ENCODE measurements at regions not wholly inside any gene's neighbourhood (a gene's known extent, or its start where the extent isn't known, plus 50 kb on each side); places are given as distances from the start of the nearest gene placed in this dataset.

DNA sequence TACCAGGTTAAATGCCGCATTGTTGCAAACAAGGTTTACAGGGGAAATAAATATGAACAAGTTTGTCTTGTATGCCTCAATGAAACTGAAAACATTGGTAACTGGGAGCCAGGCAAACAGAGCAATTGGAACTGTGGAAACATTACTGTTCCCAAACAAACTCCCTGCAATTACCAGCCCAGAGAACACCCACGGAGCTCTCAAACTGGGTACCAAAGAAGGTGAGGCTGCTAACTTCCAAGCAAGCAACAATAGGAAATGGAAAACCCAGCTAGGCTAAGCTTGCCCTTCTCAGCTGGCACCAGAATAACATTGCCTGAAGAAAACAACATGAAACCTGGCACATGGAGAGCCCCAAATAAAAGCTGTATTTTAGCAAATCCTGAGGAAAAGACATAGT, 218.9 kb upstream of the THRB start:
- DNase-seq (ENCODE audit: low read depth) = no peak
- Histone ChIP-seq H3K27me3 (ENCODE audit: control insufficient read depth, insufficient read depth, low read length) (no peaks in the 10 kb centered on the region), H3K36me3 (ENCODE audit: control insufficient read depth, insufficient read depth, low read length) (no peaks in the 10 kb centered on the region), H3K4me3 (ENCODE audit: low read depth, low read length) (no peak overlapping the region)
- ChIA-PET POLR2A (no interaction called here), CTCF (interaction anchor here (0.6 to 1.4 kb wide), 3 partner anchors 12 to 789 kb away, joined by 3 read pairs; no protein-coding TSS in a partner anchor)
- TF ChIP-seq, protein P1, sequence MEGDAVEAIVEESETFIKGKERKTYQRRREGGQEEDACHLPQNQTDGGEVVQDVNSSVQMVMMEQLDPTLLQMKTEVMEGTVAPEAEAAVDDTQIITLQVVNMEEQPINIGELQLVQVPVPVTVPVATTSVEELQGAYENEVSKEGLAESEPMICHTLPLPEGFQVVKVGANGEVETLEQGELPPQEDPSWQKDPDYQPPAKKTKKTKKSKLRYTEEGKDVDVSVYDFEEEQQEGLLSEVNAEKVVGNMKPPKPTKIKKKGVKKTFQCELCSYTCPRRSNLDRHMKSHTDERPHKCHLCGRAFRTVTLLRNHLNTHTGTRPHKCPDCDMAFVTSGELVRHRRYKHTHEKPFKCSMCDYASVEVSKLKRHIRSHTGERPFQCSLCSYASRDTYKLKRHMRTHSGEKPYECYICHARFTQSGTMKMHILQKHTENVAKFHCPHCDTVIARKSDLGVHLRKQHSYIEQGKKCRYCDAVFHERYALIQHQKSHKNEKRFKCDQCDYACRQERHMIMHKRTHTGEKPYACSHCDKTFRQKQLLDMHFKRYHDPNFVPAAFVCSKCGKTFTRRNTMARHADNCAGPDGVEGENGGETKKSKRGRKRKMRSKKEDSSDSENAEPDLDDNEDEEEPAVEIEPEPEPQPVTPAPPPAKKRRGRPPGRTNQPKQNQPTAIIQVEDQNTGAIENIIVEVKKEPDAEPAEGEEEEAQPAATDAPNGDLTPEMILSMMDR (IDR thresholded peaks at IDR 0.05; ENCODE audit: insufficient read depth, low read depth, low read length) = no peak

DNA sequence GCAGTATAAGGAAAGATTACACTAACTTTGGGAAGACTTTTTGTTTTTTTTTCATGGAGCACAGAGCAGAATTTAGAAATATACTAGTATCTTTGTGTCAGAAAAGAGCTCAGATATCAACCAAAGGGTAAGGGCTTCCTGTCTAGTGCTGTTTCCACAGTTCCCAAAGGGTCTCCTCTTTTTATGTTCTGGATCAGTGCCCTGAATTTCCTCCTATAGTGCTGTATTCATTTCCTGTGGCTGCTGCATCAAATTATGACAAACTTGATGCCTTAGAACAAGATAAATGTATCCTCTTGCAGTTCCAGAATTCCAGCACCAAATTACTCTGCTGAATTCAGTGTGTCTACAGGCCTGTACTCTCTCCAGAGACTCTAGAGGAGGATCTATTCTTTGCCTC, 219.8 kb upstream of the THRB start:
- Histone ChIP-seq H3K27me3 (ENCODE audit: control insufficient read depth, insufficient read depth, low read length) (no peaks in the 10 kb centered on the region), H3K4me3 (ENCODE audit: low read depth, low read length) (no peak overlapping the region), H3K36me3 (ENCODE audit: control insufficient read depth, insufficient read depth, low read length) (no peaks in the 10 kb centered on the region)
- no peak for DNase-seq (ENCODE audit: low read depth)
- ChIA-PET CTCF (no interaction called here), POLR2A (no interaction called here)
- TF ChIP-seq, protein P1 (IDR thresholded peaks at IDR 0.05; ENCODE audit: insufficient read depth, low read depth, low read length) = no peak

DNA sequence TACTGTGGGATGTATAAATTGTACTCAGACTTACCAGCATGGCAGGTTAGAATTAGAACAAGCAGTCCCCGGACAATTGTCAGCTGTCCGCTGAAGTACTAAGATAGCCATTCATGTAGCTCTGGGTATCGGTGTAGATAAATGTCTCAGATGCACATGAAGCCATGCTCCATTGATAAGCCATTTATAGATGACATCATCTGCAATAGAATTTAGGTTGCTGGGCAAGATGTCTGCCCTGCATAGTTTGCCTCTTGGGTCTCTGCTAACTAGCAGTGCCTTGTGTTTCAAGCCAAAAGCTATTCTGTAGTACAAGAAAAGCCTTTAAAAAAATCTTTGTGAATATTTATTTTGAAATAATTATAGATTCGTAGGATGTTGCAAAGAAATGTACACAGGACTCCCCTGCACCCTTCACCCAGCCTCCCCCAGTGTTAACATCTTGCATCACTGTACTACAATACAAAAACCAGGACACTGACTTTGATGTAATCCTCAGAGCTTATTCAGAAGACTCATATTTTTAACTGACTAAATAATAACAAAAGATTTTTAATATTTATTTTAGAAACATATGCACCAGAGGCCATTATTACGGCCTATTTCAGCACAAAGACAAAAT, 220.6 kb upstream of the THRB start:
- H3K36me3 ChIP-seq (ENCODE audit: control insufficient read depth, insufficient read depth, low read length) = no peaks in the 10 kb centered on the region
- POLR2A ChIA-PET = no interaction called here

DNA sequence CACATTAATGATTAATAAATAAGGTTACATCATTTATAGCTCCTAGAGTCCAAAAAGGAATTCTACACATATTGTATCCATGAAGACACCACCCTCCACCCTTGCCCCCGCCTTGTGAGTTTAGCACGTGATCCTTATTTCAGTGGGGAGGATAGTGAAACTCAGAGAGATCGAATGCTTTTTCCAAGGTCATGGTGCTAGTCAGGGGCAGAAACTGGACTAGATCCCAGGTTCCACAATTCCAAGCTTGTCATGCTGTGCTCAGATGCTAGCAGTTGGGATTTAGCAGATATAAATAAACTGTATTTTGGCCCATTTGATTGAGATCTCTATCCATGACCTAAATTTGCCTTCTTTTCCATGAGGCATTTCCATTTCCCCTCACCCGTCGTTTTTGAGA, 227.4 kb upstream of the THRB start:
- no peaks in the 10 kb centered on the region for H3K27me3 ChIP-seq (ENCODE audit: control insufficient read depth, insufficient read depth, low read length)
- H3K4me3 ChIP-seq (ENCODE audit: low read depth, low read length) = no peak overlapping the region
- ChIA-PET CTCF (no interaction called here), POLR2A (no interaction called here)
- H3K36me3 ChIP-seq (ENCODE audit: control insufficient read depth, insufficient read depth, low read length) = no peaks in the 10 kb centered on the region
- TF ChIP-seq, protein P1 (IDR thresholded peaks at IDR 0.05; ENCODE audit: insufficient read depth, low read depth, low read length) = no peak
- DNase-seq (ENCODE audit: low read depth) = no peak

More for the DNA sequence above, 220.6 kb upstream of the THRB start:
- Histone ChIP-seq H3K27me3 (ENCODE audit: control insufficient read depth, insufficient read depth, low read length) (no peaks in the 10 kb centered on the region), H3K4me3 (ENCODE audit: low read depth, low read length) (no peak overlapping the region)
- no peak for DNase-seq (ENCODE audit: low read depth)
- CTCF ChIA-PET = interaction anchor here (0.7 kb wide), 1 partner anchor 14 kb away, joined by 3 read pairs; no protein-coding TSS in a partner anchor
- TF ChIP-seq, protein P1 (IDR thresholded peaks at IDR 0.05; ENCODE audit: insufficient read depth, low read depth, low read length) = no peak

DNA sequence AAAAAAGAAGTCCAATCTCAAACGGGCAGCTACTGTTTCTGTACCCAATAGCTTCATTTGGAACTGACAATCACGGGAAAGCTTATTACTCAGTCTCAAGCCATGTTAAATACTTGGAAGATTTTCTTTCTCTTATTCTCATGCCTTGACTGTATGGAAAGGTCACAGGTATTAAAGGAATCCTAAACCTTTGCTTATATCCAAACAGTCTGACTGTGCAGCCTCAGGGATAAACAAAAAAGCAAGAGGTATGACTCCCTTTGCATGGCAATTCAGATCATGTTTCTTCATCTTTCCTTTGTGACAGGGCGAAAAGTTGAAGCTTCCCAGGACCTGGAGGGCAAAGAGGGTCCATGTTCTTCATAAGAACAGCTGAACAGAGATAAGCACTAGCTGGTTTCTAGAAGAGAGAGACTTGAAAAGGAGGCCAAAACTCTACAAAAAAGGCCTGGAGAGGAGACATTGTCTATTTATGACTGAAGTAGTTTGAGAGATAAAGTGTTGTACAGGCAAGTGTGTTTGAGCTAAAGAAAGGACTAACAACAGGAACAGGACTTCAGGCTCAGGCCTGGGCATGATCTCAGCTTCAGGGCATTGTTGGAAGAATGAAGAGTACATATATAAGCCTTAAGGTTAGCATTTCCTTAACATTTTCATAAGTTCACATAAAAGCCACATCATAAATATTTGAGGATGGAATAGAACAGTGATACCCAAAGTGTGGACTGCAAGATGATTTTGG, 231.0 kb upstream of the THRB start:
- ChIA-PET CTCF (interaction anchor here (0.7 to 1.0 kb wide), 2 partner anchors 13 to 18 kb away, joined by 3 to 4 read pairs; no protein-coding TSS in a partner anchor), POLR2A (no interaction called here)

More for the DNA sequence above, 231.0 kb upstream of the THRB start:
- TF ChIP-seq, protein P1 (IDR thresholded peaks at IDR 0.05; ENCODE audit: insufficient read depth, low read depth, low read length) = no peak
- DNase-seq (ENCODE audit: low read depth) = no peak
- Histone ChIP-seq H3K36me3 (ENCODE audit: control insufficient read depth, insufficient read depth, low read length) (no peaks in the 10 kb centered on the region), H3K4me3 (ENCODE audit: low read depth, low read length) (no peak overlapping the region), H3K27me3 (ENCODE audit: control insufficient read depth, insufficient read depth, low read length) (no peaks in the 10 kb centered on the region)
